Activated effector memory CD4-positive, alpha-beta T cell treated with Interleukin-2 at 50 U/mL for 16 hours (primary cell): ENCODE measurements at regions not wholly inside any gene's neighbourhood (a gene's known extent, or its start where the extent isn't known, plus 50 kb on each side); places are given as distances from the start of the nearest gene placed in this dataset.
"Not testable (repeated sequence)": the region's sequence is repeated elsewhere in the genome, so short reads cannot be mapped to it uniquely, and the experiment has no call there.

Experiments used
- DNase-seq: peaks from one replicate; pipeline ENCODE4 v3.0.0-alpha.2; 2020

DNA sequence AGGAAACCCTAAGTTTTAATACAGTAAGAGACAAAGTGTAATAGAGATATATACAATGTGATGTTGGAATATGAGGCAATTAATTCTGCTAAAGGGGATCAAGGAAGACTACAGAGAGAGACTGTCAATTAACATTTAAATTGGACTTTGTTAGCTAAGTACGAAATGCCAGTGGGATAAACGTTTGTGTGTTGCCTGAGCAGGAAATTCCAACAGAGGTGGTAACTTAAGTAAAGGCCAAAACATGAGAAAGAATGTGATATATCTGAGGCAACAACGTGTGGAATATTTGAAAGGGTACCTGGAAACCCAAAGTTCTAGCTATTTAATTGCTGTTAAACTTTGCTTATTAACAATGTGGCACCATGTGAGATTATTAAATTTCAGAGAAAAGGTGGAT lies 1666.9 kb upstream of the WWC1 start:
- no peak for DNase-seq

DNA sequence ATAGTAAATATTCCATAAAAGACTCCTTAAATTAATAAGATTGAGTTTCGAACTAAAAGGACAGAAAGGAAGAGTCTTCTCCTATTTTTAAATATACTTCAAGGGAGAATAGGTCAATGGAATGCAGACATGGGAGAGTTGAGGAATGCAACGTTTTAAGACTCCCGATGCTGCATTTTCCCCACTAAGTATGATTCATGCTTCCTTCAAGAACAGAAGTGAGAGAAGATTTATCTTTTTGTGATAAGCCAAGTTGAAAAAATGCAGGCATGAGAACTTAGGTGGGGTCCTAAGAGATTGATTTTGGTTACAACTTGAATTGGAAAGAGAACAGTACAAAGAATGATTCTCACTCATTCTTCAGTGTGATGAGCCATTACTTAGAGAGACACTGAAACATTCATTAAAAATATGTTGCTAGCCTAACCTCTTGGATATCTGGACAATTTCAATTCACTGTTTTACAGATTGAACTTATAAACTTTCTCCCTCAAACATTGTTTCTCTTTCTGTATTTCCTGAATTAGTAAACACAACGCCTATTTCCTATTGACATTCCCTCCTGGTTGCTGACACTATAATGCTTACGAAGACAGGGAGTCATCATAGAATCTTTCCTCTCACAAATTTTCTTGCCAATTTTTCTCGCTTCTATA lies 1666.1 kb upstream of the WWC1 start:
- DNase-seq = no peak

DNA sequence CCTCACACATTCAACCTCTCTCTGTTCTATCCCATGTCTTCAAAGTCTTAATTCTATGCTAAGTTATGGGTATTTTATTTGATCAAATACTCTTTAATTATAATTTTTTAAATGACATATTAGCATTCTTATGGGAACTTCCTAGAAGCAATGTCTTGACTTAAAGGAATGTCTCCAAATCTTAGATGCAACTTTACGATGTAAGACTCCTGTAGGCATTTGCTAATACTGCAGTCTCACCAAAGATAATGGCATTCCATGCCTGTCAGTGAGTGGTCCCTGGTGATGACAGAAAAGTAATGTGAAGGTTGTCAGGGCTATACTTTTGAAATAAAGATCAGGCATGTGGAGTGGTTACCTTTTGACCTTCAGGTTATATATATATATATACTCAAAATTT lies 1654.2 kb upstream of the WWC1 start:
- DNase-seq = no peak

DNA sequence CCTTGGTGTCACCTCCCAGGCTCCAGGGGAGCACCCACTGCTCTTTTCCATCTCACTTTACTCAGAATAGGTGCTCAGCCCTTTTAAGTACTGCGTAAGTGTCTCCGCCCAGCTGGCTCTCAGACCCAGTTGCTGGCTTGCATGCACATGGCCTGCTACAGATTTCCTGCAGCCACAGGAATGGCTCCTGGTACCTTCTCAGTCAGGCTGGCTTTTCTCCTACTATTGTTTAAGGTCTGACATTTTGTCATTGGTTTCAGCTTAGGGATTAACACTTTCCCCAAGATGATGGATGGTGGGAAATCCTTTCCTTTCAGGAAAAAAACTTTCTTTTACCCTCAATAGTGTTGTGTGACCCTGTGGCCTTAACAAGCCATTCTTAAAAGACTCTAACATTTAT lies 1652.3 kb upstream of the WWC1 start:
- no peak for DNase-seq

DNA sequence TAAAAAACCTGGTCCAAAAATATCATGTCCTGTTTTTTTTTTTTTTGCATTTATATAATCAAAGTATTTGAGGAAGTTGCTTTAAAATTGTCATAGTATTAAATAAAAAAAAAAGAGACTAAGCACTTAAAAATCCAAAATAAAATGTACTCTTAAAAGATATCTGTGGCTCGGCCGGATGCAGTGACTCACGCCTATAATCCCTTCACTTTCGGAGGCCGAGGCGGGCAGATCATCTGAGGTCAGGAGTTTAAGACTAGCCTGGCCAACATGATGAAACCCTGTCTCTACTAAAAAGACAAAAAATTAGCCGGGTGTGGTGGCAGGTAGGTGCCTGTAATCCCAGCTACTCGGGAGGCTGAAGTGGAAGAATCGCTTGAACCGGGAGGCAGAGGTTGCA lies 1651.3 kb upstream of the WWC1 start:
- not testable (repeated sequence) for DNase-seq

DNA sequence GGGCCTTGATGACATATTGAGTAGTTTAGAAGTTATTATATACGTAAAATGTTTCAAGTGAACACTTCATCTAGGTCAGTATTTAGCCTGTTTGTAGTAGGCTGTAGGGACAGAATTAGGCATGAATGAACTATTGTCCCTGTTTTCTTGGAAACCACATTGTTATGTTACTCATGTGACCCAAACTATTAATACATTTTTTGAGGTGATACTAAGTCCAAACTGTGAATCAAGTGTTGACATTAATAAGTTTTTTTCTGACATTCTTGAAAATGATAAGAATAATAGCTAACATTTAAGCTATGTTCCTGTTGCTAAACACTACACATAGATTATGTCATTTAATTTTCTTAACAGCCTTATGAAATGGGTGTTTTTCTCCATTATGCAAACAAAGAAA lies 1642.7 kb upstream of the WWC1 start:
- no peak for DNase-seq

DNA sequence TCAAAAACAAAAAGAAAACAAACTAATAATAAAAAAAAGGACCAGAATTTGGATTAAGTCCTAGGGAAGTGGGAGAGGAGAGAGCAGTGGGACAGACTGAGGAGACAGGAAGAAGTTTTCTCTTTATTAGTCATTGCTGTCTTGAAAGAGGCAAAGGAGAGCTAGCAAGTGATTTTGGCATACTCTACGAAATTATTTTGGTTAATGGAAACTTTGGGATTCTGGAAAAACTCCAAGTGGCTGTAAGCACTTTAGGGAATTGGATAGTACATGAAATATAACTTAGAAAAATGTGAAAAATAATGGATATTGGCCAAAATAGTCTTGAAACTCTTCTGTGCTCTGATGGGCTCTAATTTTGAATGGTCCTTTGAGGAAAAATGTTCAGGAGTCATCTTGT lies 1641.8 kb upstream of the WWC1 start:
- no peak for DNase-seq

DNA sequence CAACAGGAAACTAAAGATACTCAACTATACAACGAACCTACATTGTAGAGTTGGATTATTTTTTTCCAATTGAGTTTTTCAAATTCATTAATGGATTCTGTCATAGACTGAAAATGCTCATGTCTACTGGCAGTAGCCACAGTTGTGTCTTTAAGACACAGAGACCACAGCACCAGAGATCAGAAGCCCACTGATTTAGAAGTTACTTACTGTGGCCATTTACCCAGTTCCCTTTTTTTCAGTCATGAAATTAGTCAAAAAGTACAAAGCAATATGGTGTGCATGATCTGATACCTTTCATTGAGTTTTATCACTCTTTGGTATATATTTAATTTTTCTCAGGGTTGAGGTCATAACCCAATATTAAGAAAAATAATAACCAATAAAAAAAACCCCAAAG lies 1640.2 kb upstream of the WWC1 start:
- DNase-seq = no peak

DNA sequence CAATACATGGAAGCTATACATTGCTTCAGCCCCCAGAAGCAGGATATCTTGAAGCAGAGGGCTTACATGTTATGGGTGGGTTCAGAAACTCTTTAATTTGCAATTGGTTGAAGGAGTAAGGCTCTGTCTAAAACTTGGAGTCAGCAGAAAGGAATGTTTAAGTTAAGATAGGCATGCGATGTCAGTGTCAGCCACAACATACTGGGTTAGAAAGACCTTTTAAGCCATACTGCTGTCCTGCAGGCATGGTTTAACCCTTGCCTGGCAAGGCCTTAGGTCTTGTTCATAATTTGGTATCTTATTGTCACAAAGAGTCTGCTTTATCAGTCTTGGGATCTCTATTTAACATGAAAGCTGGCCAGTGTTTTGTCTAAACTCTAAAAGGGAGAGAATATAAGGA lies 1619.6 kb upstream of the WWC1 start:
- DNase-seq = no peak

DNA sequence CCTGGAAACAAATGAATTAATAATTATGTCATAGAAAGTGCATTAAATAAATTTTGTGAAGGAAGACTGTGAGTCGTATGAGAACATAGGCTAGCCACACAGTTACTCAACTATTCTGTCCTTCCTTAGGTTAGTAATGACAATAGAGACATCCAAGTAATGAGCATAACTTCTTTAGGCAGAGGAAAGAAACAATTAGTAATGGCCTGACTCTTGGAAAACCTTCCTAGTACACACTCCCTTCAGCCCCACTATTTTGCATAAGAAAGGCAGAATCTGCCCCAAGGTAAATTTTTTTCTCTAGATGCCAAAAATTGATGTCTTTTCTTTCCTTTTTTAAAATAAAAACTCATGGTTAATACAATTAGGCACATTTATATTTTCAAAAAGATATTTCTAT lies 1619.0 kb upstream of the WWC1 start:
- DNase-seq = no peak

DNA sequence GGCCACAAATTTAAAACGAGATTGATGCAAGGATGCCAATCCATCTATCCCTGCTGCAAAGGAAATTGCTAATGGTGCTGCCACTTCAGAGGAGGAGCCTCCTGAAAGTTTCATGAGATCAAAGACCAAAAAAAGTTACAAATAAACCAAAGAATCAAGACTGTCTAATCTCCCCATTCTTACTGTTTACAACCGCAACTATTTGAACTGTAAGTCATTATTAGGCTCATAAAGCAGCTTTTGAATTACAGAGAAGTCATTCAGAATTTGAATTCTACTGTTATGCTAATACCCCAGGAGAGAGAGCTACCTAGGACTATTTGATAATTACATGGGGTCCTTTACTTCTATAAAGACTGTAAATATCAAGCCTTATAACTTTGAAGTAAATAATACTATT lies 1613.6 kb upstream of the WWC1 start:
- no peak for DNase-seq

DNA sequence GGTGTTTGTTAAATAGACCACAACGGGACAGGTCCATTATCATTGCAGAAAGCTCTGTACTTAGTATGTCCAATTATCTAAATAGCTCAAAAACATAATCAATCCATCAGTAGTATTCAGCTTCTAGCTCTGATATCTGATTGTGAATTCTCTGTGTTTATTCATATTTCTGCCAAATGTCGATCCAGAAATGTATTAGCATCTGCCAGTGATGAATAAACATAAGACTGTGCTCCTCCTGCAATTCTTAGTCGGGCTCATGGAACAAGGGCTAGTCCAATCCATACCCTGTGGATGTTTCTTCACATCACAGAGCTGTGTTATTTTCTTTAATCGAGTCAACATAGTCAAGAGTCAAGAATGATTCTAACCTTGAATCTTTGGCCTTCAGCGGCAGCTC lies 1612.1 kb upstream of the WWC1 start:
- DNase-seq = no peak

DNA sequence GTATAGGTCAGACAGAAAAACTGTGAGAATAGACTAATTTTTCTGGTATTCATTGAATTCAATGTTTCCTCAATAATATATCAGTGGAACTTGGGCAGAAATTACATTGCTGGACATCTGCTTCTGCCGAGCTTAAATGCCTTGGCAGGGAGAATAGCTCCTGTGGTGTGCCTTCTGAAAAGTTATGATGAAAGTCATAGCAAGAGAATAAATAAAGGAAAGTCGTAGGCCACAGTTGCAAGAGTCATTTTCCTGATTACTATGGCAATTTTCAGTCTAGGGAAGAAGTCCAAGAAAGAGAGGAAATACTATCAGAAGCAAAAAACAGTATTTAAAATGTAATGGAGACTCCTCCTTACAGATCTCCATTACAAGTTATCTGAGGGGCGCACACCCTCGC lies 1596.1 kb upstream of the WWC1 start:
- DNase-seq = no peak

DNA sequence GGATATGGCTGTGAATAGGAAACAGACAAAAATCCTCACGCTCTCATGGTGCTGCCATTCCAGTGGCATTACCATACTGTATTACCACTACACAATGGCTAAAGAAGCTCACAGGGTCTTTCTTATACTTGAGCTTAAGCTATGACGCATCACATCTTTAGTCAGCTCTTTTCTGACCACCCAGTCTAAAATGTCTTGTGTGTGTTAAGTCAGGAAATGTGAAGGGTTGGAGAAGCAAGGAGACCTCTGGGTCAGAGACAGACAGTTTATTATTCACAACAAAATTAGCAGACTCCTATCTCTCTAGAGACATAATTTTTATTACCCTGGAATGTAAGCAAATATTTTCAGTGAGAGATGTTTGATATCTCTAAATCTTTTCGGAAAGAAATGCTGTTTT lies 1583.2 kb upstream of the WWC1 start:
- DNase-seq = no peak

DNA sequence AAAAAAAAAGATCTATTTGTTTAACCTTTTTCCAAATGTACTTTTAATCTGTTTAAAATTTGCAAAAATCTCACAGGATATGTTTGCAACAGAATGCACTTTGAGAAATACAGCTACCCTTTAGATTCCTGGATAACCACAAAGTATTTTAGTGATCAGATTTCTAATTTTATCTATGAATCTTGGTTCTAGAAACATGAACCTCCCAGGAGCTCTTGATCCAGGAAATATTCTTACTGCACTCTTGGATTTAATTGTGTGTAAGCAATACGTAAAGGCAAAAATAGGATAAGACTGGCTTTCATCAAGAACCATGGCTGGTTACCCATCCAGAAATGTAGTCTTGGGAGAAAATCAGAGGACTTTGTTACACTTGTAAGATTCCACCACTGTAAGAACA lies 1581.8 kb upstream of the WWC1 start:
- DNase-seq = no peak

DNA sequence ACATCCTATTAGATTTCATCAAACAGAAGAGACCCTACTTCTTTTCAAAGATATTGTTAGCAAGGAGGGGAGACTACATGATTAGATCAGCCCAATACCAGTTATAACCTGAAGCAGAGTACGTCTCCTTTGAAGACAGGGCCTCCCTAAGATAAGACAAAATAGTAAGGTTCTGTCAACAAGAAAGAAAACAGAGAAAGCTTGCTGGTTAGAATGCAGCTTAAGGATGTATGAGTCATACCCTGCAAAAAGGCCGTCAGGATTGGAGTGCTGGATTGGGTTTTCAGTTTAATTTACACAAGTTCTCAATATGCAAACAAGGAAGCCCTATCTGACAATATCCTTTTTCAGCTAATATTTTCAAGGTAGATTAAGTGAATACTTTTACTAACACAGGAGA lies 1581.2 kb upstream of the WWC1 start:
- DNase-seq = no peak

DNA sequence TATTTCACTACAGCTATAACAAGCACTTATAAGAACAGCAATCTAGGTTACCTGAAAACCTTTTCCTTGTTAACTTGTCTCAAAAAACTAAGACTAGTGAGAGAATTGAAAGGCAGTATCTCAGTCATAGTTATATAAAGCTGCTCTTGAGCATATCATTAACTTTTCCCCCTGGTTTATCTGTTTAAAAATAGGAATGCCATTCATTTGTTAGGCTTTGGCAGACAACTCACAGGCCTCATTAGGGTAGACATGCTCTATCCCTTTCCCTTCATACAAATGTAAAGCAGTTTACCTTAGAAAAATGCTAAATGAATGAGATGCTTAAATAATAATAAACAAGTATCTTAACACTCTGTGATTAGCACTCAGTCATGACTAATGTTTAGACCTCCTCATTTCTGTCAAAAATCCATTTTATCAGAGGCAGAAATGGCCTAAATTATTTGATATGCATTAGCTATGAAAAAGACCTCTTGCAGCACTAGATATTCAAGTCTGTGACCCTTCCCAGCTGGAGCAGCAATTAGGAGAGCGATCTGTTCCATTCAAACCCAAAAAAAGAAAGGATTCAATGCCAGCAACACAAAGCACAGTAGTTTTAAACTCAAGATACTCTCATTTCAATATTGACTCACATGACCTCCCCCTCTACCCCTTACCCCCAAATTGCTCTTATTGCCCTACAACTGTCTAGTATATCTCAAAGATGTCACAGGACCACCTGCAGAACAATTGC lies 1578.8 kb upstream of the WWC1 start:
- no peak for DNase-seq

DNA sequence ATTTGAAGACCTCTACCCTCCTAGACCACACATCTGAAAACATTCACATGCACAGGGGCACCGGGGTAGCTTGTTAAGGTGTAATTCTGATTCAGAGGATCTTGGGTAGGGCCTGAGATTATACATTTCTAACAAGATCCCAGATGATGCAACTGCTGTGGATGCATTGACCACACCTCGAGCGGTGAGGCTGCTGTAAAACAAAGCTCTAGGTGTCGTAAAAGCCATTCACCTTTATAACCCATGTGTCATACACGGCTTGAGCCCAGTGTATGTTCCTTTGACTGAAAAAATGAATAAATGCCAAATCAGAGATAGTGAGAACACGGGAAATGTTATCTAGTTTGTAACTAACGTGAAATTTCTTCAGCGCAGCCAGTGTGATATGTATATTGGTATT lies 1578.2 kb upstream of the WWC1 start:
- DNase-seq = no peak

DNA sequence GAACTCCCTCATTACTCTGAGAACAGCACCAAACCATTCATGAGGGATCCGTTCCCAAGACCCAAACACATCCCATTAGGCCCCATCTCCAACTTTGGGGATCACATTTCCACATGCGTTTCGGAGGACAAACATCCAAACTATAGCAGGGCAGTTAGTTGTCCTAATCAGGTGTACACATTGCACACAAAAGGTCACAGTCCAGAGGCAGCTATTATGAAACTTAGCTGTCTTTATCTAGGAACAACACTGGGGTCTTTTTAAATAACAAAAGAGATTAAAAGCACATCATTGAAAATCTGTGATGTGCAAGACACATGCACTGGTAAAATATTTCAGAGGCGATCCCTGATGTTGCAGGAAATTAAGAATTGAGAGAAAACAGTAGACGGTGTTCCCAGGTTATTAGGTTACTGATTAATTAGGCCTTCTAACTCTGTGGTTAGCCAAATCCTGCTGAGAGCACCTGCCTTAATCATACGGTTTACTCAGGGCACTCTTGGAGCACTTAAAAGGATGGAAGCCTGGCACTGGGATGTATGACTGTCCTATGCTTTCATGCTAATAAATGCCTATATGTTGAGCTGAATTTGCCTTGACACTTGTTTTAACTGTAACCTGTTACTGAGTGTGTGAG lies 1574.5 kb upstream of the WWC1 start:
- no peak for DNase-seq

DNA sequence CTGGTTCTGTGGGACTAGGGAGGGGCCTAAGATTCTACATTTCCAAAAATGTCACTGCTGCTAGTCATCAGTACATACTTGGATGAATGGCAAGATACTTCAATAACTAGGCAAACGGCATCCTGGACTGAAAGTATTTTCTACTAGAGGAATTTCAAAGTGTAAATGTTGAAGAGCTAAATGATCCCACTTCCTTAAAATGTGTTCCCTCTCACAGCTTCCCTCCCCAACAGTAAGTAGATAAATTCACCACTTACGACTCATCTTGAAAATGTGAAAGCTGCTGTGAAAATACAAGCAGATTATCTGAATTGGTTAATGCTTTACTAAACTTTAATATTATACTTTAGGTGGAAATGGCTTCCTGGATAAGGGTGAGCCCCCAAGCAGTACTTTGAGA lies 1571.5 kb upstream of the WWC1 start:
- no peak for DNase-seq

DNA sequence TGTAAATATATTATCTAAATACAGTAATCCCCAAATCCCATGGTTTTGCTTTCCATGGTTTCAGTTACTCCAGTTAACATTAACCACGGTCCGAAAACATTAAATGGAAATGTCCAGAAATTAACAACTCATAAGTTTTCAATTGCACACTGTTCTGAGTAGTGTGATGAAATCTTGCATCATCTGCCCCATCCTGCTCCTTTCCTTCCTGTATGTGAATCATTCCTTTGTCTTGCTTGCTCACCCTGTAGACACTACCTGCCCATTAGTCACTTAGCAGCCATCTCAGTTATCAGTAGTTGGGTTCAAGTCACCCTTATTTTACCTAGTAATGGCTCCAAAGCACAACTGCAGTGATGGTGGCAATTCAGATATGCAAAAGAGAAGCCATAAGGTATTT lies 1568.5 kb upstream of the WWC1 start:
- DNase-seq = no peak

DNA sequence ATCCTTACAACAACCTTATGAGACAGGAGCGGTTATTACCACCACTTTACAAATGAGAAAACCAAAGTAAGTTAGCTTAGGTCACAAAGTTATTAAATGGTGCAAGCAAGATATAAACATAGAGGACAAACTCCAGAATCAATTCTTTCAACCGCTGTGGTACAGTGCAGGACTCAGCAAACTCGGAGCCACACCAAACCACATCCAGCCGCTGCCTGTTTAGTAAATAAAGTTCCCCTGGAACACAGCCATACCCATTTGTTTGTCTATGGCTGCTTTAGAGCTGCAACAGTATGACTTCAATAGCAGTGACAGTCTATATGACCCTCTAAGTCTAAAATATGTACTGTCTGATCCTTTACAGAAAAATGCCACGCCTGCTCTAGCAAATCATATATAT lies 1567.2 kb upstream of the WWC1 start:
- DNase-seq = no peak

DNA sequence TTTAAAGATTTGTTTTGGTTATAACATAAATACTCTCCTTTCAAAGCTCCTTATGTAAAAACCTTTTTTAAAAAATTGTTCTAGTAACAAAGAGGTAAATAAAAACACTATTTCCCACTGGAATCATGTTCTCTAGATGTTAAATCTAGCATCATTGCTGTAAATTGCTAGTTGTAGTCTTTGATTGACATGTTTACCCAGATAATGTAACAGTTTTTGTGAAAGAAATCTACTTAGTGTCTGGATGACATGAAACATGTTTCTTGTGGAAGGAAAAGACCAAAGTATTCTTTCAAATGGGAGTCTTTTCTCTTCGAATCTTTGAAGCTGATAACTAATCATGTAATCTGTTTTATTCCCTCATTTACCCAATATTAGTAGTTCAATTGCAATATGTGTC lies 1565.9 kb upstream of the WWC1 start:
- no peak for DNase-seq

DNA sequence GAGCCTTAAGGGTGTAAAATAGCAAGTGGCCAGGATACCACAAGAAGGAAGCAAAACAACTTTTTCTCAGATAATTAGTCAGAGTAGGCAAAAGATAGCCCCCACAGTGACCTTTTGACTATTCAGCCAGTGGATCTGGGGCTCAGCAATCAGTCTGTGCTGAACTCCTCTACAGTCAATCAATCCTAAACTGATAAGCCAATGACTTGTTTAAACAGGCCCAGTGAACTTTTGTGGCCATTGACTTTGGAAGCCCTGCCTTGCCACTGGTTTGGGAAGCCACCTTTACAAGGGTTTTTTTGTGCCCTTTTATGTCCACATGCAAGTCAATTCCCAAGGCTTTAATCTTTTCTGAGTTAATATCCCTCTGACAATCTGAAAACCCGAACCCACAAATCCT lies 1565.0 kb upstream of the WWC1 start:
- DNase-seq = no peak

DNA sequence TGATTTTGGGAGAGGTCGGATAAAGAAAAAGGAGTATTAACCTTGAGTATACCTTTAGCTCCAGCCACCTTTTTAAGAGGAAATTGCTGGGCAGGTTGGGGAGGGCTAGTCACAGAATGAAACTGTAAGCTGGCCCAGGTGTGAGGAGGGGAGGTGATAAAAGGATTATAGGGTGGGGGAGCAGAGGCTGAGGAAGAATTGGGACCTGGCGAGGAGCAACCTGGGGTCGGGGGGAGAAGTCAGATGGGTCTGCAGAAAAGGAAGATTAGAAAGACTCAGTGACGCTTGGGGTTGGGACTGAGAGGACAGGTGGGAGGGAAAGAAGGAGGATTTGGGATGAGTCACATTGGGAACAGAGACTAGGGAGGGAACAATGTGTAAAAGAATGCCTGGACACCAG lies 1548.5 kb upstream of the WWC1 start:
- DNase-seq = not testable (repeated sequence)
